Endothelial cell of umbilical vein (primary cell): ENCODE measurements at regions not wholly inside any gene's neighbourhood (a gene's known extent, or its start where the extent isn't known, plus 50 kb on each side); places are given as distances from the start of the nearest gene placed in this dataset.

Source experiments
- CTCF ChIP-seq, 2 donors: IDR thresholded peaks; 1 replicate in 1 of 2; 2 replicates in 1 of 2; pipeline ENCODE4 v1.5.1; 2011; ENCODE audit warnings: low read length in 2 of 2, mild to moderate bottlenecking in 2 of 2, moderate library complexity in 2 of 2, control low read depth in 1 of 2, inconsistent platforms in 1 of 2, low read depth in 1 of 2; ENCODE audit not compliant: insufficient read depth in 1 of 2; ENCODE audit errors: extremely low read depth in 1 of 2
- EZH2 ChIP-seq: IDR thresholded peaks from 2 replicates; pipeline ENCODE4 v1.6.1; 2012; ENCODE audit warnings: borderline replicate concordance, low read depth, mild to moderate bottlenecking, moderate library complexity, low read length, inconsistent platforms; ENCODE audit not compliant: severe bottlenecking
- GATA2 ChIP-seq: IDR thresholded peaks from 2 replicates; pipeline ENCODE4 v1.7.0; 2011; ENCODE audit warnings: low read depth, mild to moderate bottlenecking, moderate library complexity, mixed read lengths, low read length; ENCODE audit not compliant: insufficient read length, insufficient read depth
- JUN ChIP-seq: IDR thresholded peaks from 2 replicates; pipeline ENCODE4 v1.6.1; 2011; ENCODE audit warnings: borderline replicate concordance, low read depth; ENCODE audit not compliant: insufficient read length, insufficient read depth
- MAX ChIP-seq: IDR thresholded peaks from 2 replicates; pipeline ENCODE4 v1.6.1; 2011; ENCODE audit not compliant: insufficient read depth, insufficient read length
- POLR2A ChIP-seq: IDR thresholded peaks from 2 replicates; pipeline ENCODE4 v1.6.1; 2012; ENCODE audit warnings: low read depth, mild to moderate bottlenecking, control low read depth, low read length
- POLR2AphosphoS5 ChIP-seq: IDR thresholded peaks from 2 replicates; pipeline ENCODE4 v1.6.1; 2012; ENCODE audit warnings: low read depth, mild to moderate bottlenecking, control low read depth, low read length, moderate library complexity; ENCODE audit not compliant: insufficient read depth

- TF ChIP-seq CTCF (IDR thresholded peaks at IDR 0.05; ENCODE audit: extremely low read depth in 1 of 2, insufficient read depth in 1 of 2, low read depth in 1 of 2, low read length in 2 of 2) (no peak), POLR2A (no peak), EZH2 (no peak), MAX (no peak), GATA2 (no peak), POLR2AphosphoS5 (no peak), JUN (no peak)
These were observed 67.9 kb upstream of the E2F3 start for GRCh38 chr6:20333721-20334269.
